Fibroblast of skin of abdomen (primary cell): ENCODE measurements at regions not wholly inside any gene's neighbourhood (a gene's known extent, or its start where the extent isn't known, plus 50 kb on each side); places are given as distances from the start of the nearest gene placed in this dataset.

Experiments used
- DNase-seq: peaks from one replicate; pipeline ENCODE4 v3.0.0-alpha.2; 2013

DNA sequence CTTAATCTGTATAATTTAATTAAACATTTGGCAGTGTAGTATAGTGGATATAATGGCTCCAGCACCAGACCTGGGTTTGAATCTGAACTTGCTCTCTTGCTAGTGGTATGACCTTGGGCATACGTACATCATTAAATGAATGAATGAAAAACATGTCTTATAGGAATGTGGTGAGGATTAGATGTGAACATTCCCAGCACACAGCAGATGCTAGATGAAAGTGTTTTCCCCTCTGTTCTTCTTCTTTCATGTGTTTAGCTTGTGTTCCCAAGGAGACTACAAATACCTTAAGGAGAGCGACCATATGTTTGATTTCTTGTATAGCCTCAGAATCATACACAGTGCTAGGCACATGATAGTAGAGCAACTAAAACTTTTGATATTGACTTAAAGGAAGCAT is 56.5 kb downstream of the CT47B1 start:
- no peak for DNase-seq

DNA sequence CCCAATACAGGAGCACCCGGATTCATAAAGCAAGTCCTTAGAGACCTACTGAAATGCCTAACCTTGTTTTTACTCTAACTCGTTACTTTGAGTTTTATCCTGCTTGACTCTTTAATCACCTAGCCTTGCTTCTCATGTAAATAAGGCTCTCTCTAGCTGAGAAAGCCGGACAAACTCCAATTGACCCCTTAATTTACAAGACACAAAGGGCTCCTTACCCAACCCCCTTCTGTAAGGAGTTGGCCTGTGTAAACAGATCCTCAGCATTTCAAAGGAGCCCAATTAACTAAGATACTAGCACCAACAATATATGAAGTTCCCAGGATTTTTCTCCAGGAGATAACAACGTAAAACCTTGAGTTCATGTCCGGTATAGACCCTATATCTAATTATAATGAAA is 61.7 kb downstream of the CT47B1 start:
- DNase-seq, result no peak

DNA sequence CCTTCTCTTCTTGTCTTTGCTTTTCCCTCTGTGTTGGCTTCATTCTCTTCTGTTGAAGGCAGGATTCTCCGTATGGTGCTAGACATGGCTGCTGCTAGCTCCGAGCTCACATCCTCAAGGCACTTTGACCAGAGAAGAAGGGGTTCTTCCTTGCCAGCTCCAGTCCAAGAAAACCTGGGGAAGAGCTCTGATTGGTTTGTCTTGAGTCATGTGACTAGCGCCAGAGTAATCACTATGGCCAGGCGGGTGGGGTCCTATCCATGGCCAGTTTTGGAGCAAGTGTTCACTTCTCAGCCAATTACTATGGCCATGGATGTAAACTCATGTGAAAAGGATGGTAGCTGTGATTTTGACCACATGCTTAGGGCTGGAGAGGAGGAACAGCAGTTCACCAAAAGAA is 74.2 kb downstream of the CT47B1 start:
- DNase-seq, result no peak

- peak; percentile 29 for DNase-seq
Observed at GRCh38 chrX:120797188-120797851, 78.3 kb downstream of the CT47B1 start.

- peak; percentile 56 for DNase-seq
Observed at GRCh38 chrX:120795301-120795700, 80.4 kb downstream of the CT47B1 start.

DNA sequence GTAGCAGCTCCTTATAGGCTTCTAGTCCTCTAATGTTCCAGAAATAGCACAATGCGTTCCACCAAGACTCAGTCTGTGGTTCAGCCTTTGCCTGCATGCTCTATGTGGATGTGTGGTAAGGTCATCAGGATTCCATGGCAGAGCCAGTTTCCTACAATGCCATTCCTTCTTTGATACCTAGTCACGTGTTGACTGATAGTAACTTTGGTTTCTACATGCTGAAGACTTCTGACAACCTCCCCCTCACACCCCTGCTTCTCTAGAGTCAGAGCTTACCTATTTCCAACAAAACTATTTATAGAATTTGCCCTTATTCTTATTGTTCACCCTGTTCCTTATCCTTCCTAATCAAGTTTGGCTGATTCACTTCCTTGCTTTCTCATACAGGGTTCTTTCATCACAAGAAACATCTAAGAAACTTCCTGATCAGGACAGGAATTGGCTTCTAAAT is 81.1 kb downstream of the CT47B1 start:
- peak; percentile 16 for DNase-seq

GRCh38 chrX:120793098-120793497 is 82.6 kb downstream of the CT47B1 start:
- no peak for DNase-seq

- peak; percentile 69 for DNase-seq
Observed at GRCh38 chrX:120791013-120791643, 84.5 kb downstream of the CT47B1 start.

DNA sequence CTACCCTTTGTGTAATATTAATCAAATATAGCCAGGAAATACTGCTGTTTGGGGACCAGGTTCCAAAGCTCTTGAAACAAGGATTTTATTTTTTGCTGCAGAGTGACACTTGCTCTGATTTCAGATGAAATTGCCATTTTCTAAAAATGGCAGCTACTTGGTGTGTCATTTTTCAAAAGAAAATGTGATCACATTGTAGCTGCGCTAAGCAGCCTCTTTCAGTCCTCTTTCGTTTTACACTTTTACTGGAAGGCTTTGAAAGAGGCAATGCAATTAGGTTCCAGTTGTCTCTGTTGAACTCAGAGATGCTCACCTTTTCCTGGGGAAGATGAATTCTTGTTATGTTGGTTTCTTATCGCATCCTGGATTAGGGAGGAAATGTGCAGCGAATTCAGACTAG is 85.1 kb downstream of the CT47B1 start:
- DNase-seq, result no peak

- DNase-seq, result peak; percentile 69
Observed at GRCh38 chrX:120790118-120790517, 85.5 kb downstream of the CT47B1 start.

GRCh38 chrX:120781403-120781802 is 94.3 kb downstream of the CT47B1 start:
- peak; percentile 72 for DNase-seq

GRCh38 chrX:120775959-120776358 is 99.7 kb downstream of the CT47B1 start:
- no peak for DNase-seq

- no peak for DNase-seq
Observed at GRCh38 chrX:120774606-120775005, 101.1 kb downstream of the CT47B1 start.

DNA sequence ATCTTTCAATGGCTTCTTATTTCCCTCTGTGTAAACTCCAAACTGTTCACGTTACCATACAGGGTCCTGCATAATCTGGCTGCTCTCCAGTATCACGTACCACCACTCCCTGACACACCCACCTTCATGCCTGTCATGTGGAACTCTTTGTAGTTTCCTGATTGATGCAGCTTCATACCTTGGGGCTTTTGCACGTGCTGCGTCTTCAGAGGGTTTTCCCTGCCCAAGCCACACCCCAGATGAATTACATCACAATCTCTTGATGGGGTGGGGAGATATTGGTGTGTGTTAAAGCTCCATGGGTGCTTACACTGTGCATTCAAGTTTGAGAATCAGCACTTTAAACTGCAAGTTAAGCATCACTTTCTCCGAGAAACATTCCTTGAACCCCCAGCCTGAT is 101.9 kb downstream of the CT47B1 start:
- DNase-seq, result no peak

DNA sequence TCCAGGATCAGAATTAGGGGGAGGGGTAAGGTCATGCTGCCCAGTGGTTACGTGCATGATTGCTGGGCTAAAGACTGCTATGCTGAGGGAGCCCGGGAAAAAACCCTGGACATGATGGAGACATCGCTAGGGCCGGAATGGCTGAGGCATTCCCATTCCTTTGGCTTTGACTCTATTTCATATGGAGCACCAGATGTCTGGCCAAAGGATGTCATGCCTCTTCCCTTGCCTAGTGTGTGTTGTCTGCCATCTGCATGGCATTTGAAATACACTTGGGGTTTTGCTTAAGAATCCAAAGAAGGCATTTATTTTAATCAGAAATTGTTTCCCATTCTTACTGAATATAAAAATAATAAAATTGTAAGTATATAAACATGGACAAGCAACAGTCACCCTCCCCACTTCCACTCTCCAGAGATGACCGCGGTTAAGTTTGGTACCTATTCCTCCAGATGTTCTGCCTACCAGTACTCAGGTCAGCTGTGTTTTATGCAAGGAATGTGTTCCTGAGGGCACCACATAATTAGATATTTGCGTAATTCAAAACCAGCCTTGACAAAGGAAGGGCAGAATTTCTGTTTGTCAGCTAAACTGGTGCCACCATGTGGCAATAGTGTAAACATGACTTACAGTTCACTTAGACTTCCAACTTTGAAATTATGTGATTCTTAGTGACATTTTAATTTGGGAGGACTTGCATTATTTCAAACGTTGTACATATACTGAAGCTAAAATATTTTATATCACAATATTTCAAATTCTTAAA is 105.9 kb downstream of the CT47B1 start:
- DNase-seq, result peak; percentile 46

GRCh38 chrX:120768681-120769080 is 107.0 kb downstream of the CT47B1 start:
- peak; percentile 45 for DNase-seq

DNA sequence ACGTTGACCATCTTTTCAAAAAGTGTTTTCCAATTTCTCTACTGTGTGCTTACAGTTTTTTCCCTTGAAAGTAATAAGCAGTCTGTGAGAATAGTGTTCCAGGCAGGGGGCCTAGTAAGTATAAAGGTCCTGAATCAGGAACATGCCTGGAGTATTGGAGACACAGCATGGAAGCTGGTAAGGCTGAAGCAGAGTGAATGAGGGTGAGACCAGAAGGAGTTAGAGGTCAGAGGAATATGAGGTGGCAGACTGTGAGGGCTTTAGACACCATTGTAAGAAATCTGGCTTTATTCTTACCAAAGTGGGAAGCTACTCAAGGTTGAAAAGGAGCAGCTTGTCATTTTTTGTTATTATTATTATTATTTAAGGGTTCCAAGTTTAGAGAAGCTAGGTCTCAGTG is 107.4 kb downstream of the CT47B1 start:
- no peak for DNase-seq

GRCh38 chrX:120763269-120763668 is 112.4 kb downstream of the CT47B1 start:
- no peak for DNase-seq

- DNase-seq, result peak; percentile 78
Observed at GRCh38 chrX:120761810-120762209, 113.9 kb downstream of the CT47B1 start.

GRCh38 chrX:120759685-120760084 is 116.0 kb downstream of the CT47B1 start:
- DNase-seq, result no peak

DNA sequence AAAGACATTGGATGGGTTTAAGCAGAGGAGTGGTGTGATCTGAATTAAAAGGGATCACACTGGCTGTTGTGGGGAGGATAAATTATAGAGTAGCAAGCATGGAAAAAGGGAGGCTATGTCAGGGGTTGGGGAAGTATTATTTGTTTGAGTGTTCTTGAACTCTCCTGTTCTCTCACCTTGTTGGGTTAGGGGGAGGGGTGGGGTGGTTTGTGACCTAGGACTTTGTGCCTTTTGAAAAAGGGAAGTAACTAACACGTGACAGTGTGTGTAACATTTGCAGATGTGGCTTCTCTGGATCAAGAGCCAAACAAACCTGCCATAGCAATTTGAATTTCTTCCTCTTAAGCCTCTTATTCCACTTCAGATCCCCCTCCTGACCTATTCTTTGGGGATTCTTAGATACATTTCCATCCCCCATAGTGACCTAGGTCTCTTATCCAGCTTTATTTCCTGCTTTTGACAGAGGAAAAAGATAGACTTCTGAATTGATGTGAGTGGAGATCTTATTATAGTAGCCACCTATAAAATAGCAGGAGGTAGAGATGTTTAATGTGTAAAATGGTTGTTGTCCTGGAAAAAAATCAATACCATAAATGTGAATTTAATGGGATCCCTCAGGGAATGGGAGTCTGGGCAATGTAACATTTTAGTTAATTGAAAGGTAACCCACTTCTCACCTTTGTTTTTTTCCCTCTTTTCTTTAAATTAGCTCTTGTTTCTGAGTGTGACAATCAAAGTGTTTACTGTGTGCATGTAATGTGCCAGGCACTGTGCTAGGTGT is 120.4 kb downstream of the CT47B1 start:
- no peak for DNase-seq

DNA sequence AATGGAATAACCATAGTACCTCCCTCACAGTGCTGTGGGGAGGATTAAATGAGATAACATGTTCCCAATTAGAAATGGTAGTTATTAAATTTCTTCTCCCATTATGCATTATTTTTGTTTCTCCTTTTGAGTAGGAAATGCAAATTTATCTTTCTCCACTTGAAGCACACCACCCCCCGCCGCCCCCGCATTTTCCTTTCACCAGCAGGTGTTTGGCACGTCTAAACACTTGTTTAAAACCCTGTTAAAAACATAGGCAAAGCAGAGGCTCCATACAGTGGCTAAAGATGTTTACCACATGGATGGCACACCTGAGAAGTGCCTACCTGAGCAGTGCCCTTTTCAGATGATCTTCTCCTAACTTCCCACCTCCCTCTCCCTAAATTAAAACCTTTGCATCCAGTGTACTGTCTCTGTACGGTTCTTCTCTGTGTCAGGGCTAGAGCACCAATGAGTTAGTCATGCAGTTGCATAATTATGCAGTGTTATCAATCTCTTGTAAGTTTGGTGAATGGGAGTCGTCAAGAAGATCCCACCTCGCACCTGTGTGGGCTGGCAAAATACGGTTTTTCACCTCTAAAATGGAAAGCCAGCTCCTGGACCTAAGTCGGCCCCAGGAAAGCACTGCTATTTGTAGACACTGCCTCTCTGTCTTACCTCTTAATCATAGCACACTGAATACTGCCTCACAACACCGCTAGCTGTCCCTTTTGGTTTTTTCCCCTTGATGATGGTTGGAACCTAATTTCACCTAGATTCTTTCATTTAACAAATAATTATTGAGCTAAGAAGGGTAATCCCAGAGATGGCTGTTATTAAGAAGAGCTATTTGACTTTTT is 122.0 kb downstream of the CT47B1 start:
- DNase-seq, result no peak
